BJ (cell line): ENCODE measurements at regions not wholly inside any gene's neighbourhood (a gene's known extent, or its start where the extent isn't known, plus 50 kb on each side); places are given as distances from the start of the nearest gene placed in this dataset. TPM values are rescaled to one million over a fixed set of nuclear protein-coding genes. Genes with fewer than 3 reads are reported as not detected.

ENCODE experiments used
- CTCF ChIA-PET: fragments of 350-600 bp; formaldehyde crosslinking; extraction: SDS; loops from one replicate; lab custom pipeline; 2021; ENCODE audit warnings: antibody characterized with exemption, inconsistent platforms; lab: Yijun Ruan, JAX
- POLR2A ChIA-PET: fragments of 300-600 bp; sonication (Branson Sonifier 250); formaldehyde crosslinking; extraction: SDS; loops from one replicate; lab custom pipeline; 2021; ENCODE audit warnings: antibody characterized with exemption; lab: Charles Lee
- DNase-seq: peaks from one replicate; pipeline ENCODE4 v3.0.0-alpha.2; 2011; ENCODE audit warnings: low read depth
- H3K27me3 ChIP-seq: 2 replicates; pipeline ENCODE4 v1.6.0; 2011; ENCODE audit warnings: low read length; ENCODE audit not compliant: control insufficient read depth, insufficient read depth
- H3K36me3 ChIP-seq: 2 replicates; pipeline ENCODE4 v1.5.1; 2011; ENCODE audit warnings: low read length; ENCODE audit not compliant: control insufficient read depth, insufficient read depth
- H3K4me3 ChIP-seq: 2 replicates; pipeline ENCODE4 v1.5.1; 2011; ENCODE audit warnings: low read depth, mild to moderate bottlenecking, control low read depth, low read length
- CTCF ChIP-seq: IDR thresholded peaks from 2 replicates; pipeline ENCODE4 v1.5.1; 2011; ENCODE audit warnings: low read depth, mild to moderate bottlenecking, control low read depth, inconsistent platforms, low read length, moderate library complexity; ENCODE audit not compliant: insufficient read depth
- small RNA-seq: library from RNA; depleted of rRNA; stranded (forward); fragments of <200 nt; gene quantifications from one replicate; pipeline ENCODE3, GENCODE V24; 2012; ENCODE audit warnings: low replicate concordance, low read depth; ENCODE audit not compliant: insufficient read length

GRCh38 chr4:11480683-11481082, 52.0 kb upstream of the HS3ST1 start:
- ChIA-PET CTCF (no interaction called here), POLR2A (no interaction called here)
- H3K4me3 ChIP-seq: no peak overlapping the region
- H3K36me3 ChIP-seq: no peaks in the 10 kb centered on the region
- TF ChIP-seq CTCF: no peak
- DNase-seq: no peak
- no peaks in the 10 kb centered on the region for H3K27me3 ChIP-seq

Small RNAs in the stretch of these regions (small RNA-seq; reads per million reads assigned to genes)
- gene RF00026: not detected
- gene RNU6-578P: not detected
